Muscle of leg (tissue), 3 donors: ENCODE measurements at regions not wholly inside any gene's neighbourhood (a gene's known extent, or its start where the extent isn't known, plus 50 kb on each side); places are given as distances from the start of the nearest gene placed in this dataset.
A peak's percentile ranks its signal among the peaks of the same experiment; 100 is the strongest.

Source experiments
- DNase-seq: peaks from one replicate; pipeline ENCODE4 v3.0.0; 2013
- H3K27ac ChIP-seq: one replicate; pipeline ENCODE4 v1.5.1; 2013; ENCODE audit warnings: mild to moderate bottlenecking, low read length, control low read depth
- H3K27me3 ChIP-seq: one replicate; pipeline ENCODE4 v1.6.1; 2013; ENCODE audit warnings: low read length; ENCODE audit not compliant: control insufficient read depth, insufficient read depth
- H3K36me3 ChIP-seq: one replicate; pipeline ENCODE4 v1.6.1; 2013; ENCODE audit warnings: low read length; ENCODE audit not compliant: control insufficient read depth, insufficient read depth
- H3K4me1 ChIP-seq: one replicate; pipeline ENCODE4 v1.6.1; 2013; ENCODE audit warnings: low read length; ENCODE audit not compliant: control insufficient read depth, insufficient read depth
- H3K4me3 ChIP-seq: one replicate; pipeline ENCODE4 v1.5.1; 2013; ENCODE audit warnings: low read length, control low read depth
- H3K9me3 ChIP-seq: replicated peaks from 2 replicates; pipeline ENCODE4 v1.6.1; 2013; ENCODE audit warnings: low read depth, low read length; ENCODE audit not compliant: control insufficient read depth
- WGBS: methylation state at CpG from one replicate; pipeline ENCODE4 v1.1.5; 2013; ENCODE audit warnings: missing lambda C conversion rate; ENCODE audit not compliant: insufficient coverage; 5-methylcytosine and 5-hydroxymethylcytosine counted together

DNA sequence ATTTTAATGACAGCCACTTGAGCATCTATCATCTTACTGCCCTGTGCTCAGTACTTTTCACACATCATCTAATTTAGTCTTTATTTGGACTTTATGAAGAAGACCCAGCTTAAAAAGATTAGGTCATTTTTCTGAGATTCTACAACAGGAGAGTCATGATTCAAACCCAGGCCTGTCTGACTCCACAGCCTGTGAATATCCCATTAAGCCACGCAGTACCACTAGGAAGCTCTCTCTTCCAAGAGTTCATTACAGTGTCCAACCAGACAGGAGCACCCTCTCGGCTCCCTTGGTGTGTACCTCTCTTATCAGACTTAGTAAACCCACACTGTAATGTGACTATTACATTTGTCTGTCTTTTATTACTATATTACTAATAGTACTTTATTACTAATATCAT lies 332.8 kb downstream of the DHX15 start:
- WGBS: no CpG with 5 or more reads among the region's 2 CpGs
- Histone ChIP-seq H3K27me3 (no peaks in the 10 kb centered on the region), H3K36me3 (no peaks in the 10 kb centered on the region), H3K4me3 (no peak overlapping the region), H3K4me1 (peaks cover 19% of the 10 kb centered on the region), H3K9me3 (no peaks in the 10 kb centered on the region), H3K27ac (no peak overlapping the region)
- no peak for DNase-seq

- H3K4me1 ChIP-seq: peaks cover 30% of the 10 kb centered on the region
- DNase-seq: no peak
- no peaks in the 10 kb centered on the region for H3K9me3 ChIP-seq
- H3K27me3 ChIP-seq: no peaks in the 10 kb centered on the region
- no peak overlapping the region for H3K4me3 ChIP-seq
- H3K36me3 ChIP-seq: no peaks in the 10 kb centered on the region
- WGBS: 68% methylated on average over 4 of the region's 5 CpGs
- H3K27ac ChIP-seq: no peak overlapping the region
Observed at GRCh38 chr4:24249972-24250371, 334.4 kb downstream of the DHX15 start.

GRCh38 chr4:24248674-24249630 lies 335.4 kb downstream of the DHX15 start:
- DNase-seq: peak; percentile 82
- H3K36me3 ChIP-seq: no peaks in the 10 kb centered on the region
- 19% methylated on average over 15 of the region's 17 CpGs for WGBS
- peaks cover 32% of the 10 kb centered on the region for H3K4me1 ChIP-seq
- no peaks in the 10 kb centered on the region for H3K27me3 ChIP-seq
- no peak overlapping the region for H3K4me3 ChIP-seq
- H3K27ac ChIP-seq: peak overlapping the region; percentile 75
- H3K9me3 ChIP-seq: no peaks in the 10 kb centered on the region

DNA sequence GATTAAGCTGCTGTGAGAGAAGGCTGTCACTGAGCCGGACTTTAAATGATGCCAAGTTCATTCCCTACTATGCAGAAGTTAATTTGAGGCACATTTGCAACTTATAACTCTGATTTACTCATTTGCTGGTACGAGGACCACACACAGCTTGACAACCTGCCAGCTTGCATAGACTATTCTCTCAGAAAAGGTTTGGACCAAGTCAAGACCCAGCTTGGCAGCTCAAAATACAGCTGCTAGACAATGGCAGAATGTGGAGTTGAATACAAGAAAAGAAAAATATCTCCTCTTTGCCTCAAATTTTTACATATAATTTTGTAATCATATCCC lies 338.9 kb downstream of the DHX15 start:
- H3K36me3 ChIP-seq: no peaks in the 10 kb centered on the region
- H3K27ac ChIP-seq: peak overlapping the region; percentile 85
- no CpG with 5 or more reads among the region's 2 CpGs for WGBS
- peaks cover 42% of the 10 kb centered on the region for H3K4me1 ChIP-seq
- H3K27me3 ChIP-seq: no peaks in the 10 kb centered on the region
- DNase-seq: peak; percentile 75
- H3K9me3 ChIP-seq: no peaks in the 10 kb centered on the region
- H3K4me3 ChIP-seq: no peak overlapping the region

DNA sequence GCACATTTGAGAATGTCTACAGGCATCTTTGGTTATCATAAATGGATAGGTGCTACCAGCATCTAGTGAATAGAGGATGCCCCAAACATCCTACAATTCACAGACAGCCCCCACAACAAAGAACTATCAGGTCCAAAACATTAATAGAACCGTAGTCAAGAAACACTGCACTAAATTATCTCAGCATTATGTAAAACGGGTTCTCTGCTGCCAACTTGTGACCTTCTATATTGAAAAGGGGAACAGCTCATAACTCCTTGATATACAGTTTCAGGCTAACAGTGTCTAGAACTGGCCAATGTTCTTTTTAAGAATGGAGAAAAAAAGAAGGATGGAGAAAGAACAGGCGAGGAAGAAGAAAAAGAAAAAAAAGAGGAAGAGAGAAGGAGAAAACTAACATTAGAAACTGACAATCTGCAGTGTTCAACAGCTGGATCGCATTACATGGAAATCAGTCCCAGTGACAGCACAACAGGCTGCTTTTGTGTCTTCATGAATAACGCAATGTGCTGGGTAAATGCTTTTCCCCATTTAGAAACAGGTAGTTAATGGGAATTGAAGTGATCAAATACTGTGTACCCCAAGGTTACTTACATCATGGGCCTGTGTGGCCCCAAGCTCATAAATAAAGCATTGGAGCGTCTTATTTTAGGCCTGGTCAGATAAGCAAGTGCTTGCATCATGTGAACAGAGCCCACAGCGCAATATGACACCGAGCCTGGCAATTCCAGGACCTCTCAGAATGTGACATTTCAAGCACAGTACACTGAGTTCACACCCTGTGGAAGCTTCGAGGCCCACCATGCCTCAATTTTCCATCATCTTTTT lies 339.5 kb downstream of the DHX15 start:
- peak; percentile 83 for DNase-seq
- H3K36me3 ChIP-seq: no peaks in the 10 kb centered on the region
- H3K4me3 ChIP-seq: no peak overlapping the region
- WGBS: 31% methylated on average over 7 of the region's 9 CpGs
- no peaks in the 10 kb centered on the region for H3K9me3 ChIP-seq
- peak overlapping the region; percentile 85 for H3K27ac ChIP-seq
- H3K4me1 ChIP-seq: peaks cover 42% of the 10 kb centered on the region
- H3K27me3 ChIP-seq: no peaks in the 10 kb centered on the region

GRCh38 chr4:24243641-24244040 lies 340.7 kb downstream of the DHX15 start:
- Histone ChIP-seq H3K4me3 (no peak overlapping the region), H3K4me1 (peaks cover 32% of the 10 kb centered on the region), H3K27ac (no peak overlapping the region), H3K9me3 (no peaks in the 10 kb centered on the region), H3K36me3 (no peaks in the 10 kb centered on the region), H3K27me3 (no peaks in the 10 kb centered on the region)
- no CpG with 5 or more reads among the region's 2 CpGs for WGBS
- no peak for DNase-seq

- peak; percentile 78 for DNase-seq
- Histone ChIP-seq H3K4me1 (peaks cover 22% of the 10 kb centered on the region), H3K27me3 (no peaks in the 10 kb centered on the region)
Observed at GRCh38 chr4:24241511-24241910, 342.8 kb downstream of the DHX15 start.

DNA sequence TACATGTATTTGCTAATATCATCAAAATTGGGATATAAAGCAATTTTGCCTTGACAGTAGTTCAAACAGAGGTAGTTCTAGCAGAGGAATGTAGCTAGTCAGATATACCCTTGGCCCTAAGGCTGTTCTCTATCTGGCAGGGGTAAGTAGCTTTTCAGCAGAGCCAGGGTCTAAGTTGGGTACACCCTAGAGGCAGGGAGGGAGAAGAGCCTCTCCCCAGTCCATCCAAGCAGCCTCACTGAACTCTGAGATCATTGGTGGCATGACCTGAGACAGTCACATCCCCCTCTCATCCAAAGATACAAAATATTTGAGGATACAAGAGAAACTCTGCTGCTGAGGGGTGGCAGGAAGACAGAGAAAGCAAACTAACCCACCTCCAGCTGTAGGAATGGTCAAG lies 343.7 kb downstream of the DHX15 start:
- DNase-seq: no peak
- Histone ChIP-seq H3K4me3 (no peak overlapping the region), H3K27ac (no peak overlapping the region), H3K27me3 (no peaks in the 10 kb centered on the region), H3K36me3 (no peaks in the 10 kb centered on the region), H3K4me1 (peaks cover 18% of the 10 kb centered on the region), H3K9me3 (no peaks in the 10 kb centered on the region)

More at GRCh38 chr4:24241511-24241910, 342.8 kb downstream of the DHX15 start:
- Histone ChIP-seq H3K36me3 (no peaks in the 10 kb centered on the region), H3K27ac (no peak overlapping the region), H3K4me3 (no peak overlapping the region), H3K9me3 (no peaks in the 10 kb centered on the region)
- WGBS: 20% methylated on average over 1 of the region's 5 CpGs

- no peak overlapping the region for H3K4me3 ChIP-seq
- WGBS: 89% methylated on average over 5 of the region's 7 CpGs
- H3K36me3 ChIP-seq: no peaks in the 10 kb centered on the region
- H3K27ac ChIP-seq: no peak overlapping the region
- no peak for DNase-seq
- H3K4me1 ChIP-seq: peaks cover 9% of the 10 kb centered on the region
- no peaks in the 10 kb centered on the region for H3K9me3 ChIP-seq
- H3K27me3 ChIP-seq: no peaks in the 10 kb centered on the region
Observed at GRCh38 chr4:24237709-24238108, 346.6 kb downstream of the DHX15 start.

GRCh38 chr4:24236532-24236931 lies 346.7 kb upstream of the PPARGC1A start:
- Histone ChIP-seq H3K4me3 (no peak overlapping the region), H3K4me1 (peaks cover 3% of the 10 kb centered on the region), H3K27ac (no peak overlapping the region), H3K27me3 (no peaks in the 10 kb centered on the region), H3K9me3 (no peaks in the 10 kb centered on the region), H3K36me3 (no peaks in the 10 kb centered on the region)
- DNase-seq: no peak
- WGBS: 40% methylated on average over 1 of the region's 3 CpGs
